ENCODE measurements at regions not wholly inside any gene's neighbourhood (a gene's known extent, or its start where the extent isn't known, plus 50 kb on each side); places are given as distances from the start of the nearest gene placed in this dataset.

GRCh38 chr10:61338146-61338545 lies 115.0 kb downstream of the TMEM26 start:
- H3K4me3 ChIP-seq (ENCODE audit: low read depth in 1 of 3, low read length in 3 of 3) = no peak overlapping the region
- H3K4me1 ChIP-seq (ENCODE audit: control insufficient read depth in 3 of 3, insufficient read depth in 2 of 3, low read depth in 1 of 3, low read length in 2 of 3) = no peaks in the 10 kb centered on the region
- FAIRE-seq (no peak), DNase-seq (no peak)
- H3K27me3 ChIP-seq (ENCODE audit: control insufficient read depth in 3 of 3, insufficient read depth in 3 of 3, low read length in 3 of 3) = no peaks in the 10 kb centered on the region
- H3K9me3 ChIP-seq (ENCODE audit: control insufficient read depth in 2 of 2, insufficient read depth in 1 of 2, low read depth in 1 of 2, low read length in 1 of 2) = no peaks in the 10 kb centered on the region
- H3K27ac ChIP-seq (ENCODE audit: low read depth in 1 of 3, low read length in 2 of 3) = no peak overlapping the region
- 89 to 94% (median 90%) methylated on average over 1 of the region's 1 CpG for WGBS, 3 donors
- no peaks in the 10 kb centered on the region for H3K36me3 ChIP-seq (ENCODE audit: control insufficient read depth in 3 of 3, insufficient read depth in 2 of 3, low read depth in 1 of 3, low read length in 3 of 3)

DNA sequence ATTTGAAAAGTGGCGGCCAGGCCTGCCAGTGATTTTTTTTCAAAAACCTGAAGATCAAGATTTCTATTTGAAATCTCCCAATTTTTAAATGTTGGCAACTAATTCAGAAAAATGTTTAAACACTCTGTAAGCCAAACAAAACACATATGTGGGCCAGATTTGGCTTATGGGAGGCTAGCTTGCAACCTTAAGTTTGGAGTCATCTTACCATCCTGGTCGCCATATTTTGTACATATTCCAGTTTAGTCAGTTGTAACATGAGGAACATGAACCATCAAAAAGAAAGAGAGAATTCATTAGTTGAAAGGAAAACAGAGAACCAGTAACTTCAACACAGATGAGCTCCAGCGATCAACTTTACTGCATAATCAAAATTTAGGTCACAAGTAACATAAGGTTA lies 115.4 kb downstream of the TMEM26 start:
- Histone ChIP-seq H3K27me3 (ENCODE audit: control insufficient read depth in 3 of 3, insufficient read depth in 3 of 3, low read length in 3 of 3) (no peaks in the 10 kb centered on the region), H3K4me3 (ENCODE audit: low read depth in 1 of 3, low read length in 3 of 3) (no peak overlapping the region), H3K4me1 (ENCODE audit: control insufficient read depth in 3 of 3, insufficient read depth in 2 of 3, low read depth in 1 of 3, low read length in 2 of 3) (no peaks in the 10 kb centered on the region), H3K27ac (ENCODE audit: low read depth in 1 of 3, low read length in 2 of 3) (no peak overlapping the region), H3K9me3 (ENCODE audit: control insufficient read depth in 2 of 2, insufficient read depth in 1 of 2, low read depth in 1 of 2, low read length in 1 of 2) (no peaks in the 10 kb centered on the region), H3K36me3 (ENCODE audit: control insufficient read depth in 3 of 3, insufficient read depth in 2 of 3, low read depth in 1 of 3, low read length in 3 of 3) (no peaks in the 10 kb centered on the region)
- DNase-seq = no peak
- 90 to 93% (median 90%) methylated on average over 3 of the region's 3 CpGs for WGBS, 3 donors
- FAIRE-seq = no peak

- Histone ChIP-seq H3K4me3 (ENCODE audit: low read depth in 1 of 3, low read length in 3 of 3) (no peak overlapping the region), H3K4me1 (ENCODE audit: control insufficient read depth in 3 of 3, insufficient read depth in 2 of 3, low read depth in 1 of 3, low read length in 2 of 3) (no peaks in the 10 kb centered on the region), H3K9me3 (ENCODE audit: control insufficient read depth in 2 of 2, insufficient read depth in 1 of 2, low read depth in 1 of 2, low read length in 1 of 2) (no peaks in the 10 kb centered on the region), H3K27ac (ENCODE audit: low read depth in 1 of 3, low read length in 2 of 3) (no peak overlapping the region), H3K36me3 (ENCODE audit: control insufficient read depth in 3 of 3, insufficient read depth in 2 of 3, low read depth in 1 of 3, low read length in 3 of 3) (no peaks in the 10 kb centered on the region), H3K27me3 (ENCODE audit: control insufficient read depth in 3 of 3, insufficient read depth in 3 of 3, low read length in 3 of 3) (no peaks in the 10 kb centered on the region)
- WGBS, 3 donors = 80 to 90% (median 87%) methylated on average over 4 of the region's 4 CpGs
- DNase-seq (no peak), FAIRE-seq (no peak)
Observed at GRCh38 chr10:61336831-61337230, 116.3 kb downstream of the TMEM26 start.

GRCh38 chr10:61335359-61335758 lies 117.8 kb downstream of the TMEM26 start:
- no peak for FAIRE-seq
- Histone ChIP-seq H3K9me3 (ENCODE audit: control insufficient read depth in 2 of 2, insufficient read depth in 1 of 2, low read depth in 1 of 2, low read length in 1 of 2) (no peaks in the 10 kb centered on the region), H3K27me3 (ENCODE audit: control insufficient read depth in 3 of 3, insufficient read depth in 3 of 3, low read length in 3 of 3) (no peaks in the 10 kb centered on the region)

GRCh38 chr10:61332581-61332980 lies 120.6 kb downstream of the TMEM26 start:
- no peak overlapping the region for H3K4me3 ChIP-seq (ENCODE audit: low read depth in 1 of 3, low read length in 3 of 3)
- no peaks in the 10 kb centered on the region for H3K9me3 ChIP-seq (ENCODE audit: control insufficient read depth in 2 of 2, insufficient read depth in 1 of 2, low read depth in 1 of 2, low read length in 1 of 2)
- no peak overlapping the region for H3K27ac ChIP-seq (ENCODE audit: low read depth in 1 of 3, low read length in 2 of 3)
- no peaks in the 10 kb centered on the region for H3K36me3 ChIP-seq (ENCODE audit: control insufficient read depth in 3 of 3, insufficient read depth in 2 of 3, low read depth in 1 of 3, low read length in 3 of 3)
- H3K4me1 ChIP-seq (ENCODE audit: control insufficient read depth in 3 of 3, insufficient read depth in 2 of 3, low read depth in 1 of 3, low read length in 2 of 3) = no peaks in the 10 kb centered on the region
- FAIRE-seq (no peak), DNase-seq (no peak)
- 28 to 60% (median 51%) methylated on average over 4 of the region's 4 CpGs for WGBS, 3 donors
- no peaks in the 10 kb centered on the region for H3K27me3 ChIP-seq (ENCODE audit: control insufficient read depth in 3 of 3, insufficient read depth in 3 of 3, low read length in 3 of 3)

More at GRCh38 chr10:61335359-61335758, 117.8 kb downstream of the TMEM26 start:
- Histone ChIP-seq H3K4me3 (ENCODE audit: low read depth in 1 of 3, low read length in 3 of 3) (no peak overlapping the region), H3K27ac (ENCODE audit: low read depth in 1 of 3, low read length in 2 of 3) (no peak overlapping the region), H3K36me3 (ENCODE audit: control insufficient read depth in 3 of 3, insufficient read depth in 2 of 3, low read depth in 1 of 3, low read length in 3 of 3) (no peaks in the 10 kb centered on the region), H3K4me1 (ENCODE audit: control insufficient read depth in 3 of 3, insufficient read depth in 2 of 3, low read depth in 1 of 3, low read length in 2 of 3) (no peaks in the 10 kb centered on the region)
- no peak for DNase-seq

DNA sequence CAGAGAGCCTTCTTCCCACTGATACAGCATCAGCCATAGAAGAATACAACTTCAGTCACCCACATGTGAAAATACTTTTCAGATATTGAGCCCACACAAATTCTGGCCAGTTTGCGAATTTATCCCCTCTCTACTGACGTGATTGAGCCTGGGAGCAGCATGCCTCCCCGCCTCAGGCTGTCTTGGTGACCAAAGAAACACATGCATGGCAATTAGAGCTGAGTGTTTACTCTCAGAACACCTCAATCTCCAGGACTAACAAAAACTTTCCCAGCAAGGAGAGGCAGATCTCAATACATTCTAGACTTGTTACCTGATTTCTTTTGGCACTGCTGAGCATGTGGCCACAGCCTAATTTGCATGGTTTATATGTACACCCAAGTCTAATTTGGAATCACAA lies 122.5 kb downstream of the TMEM26 start:
- Histone ChIP-seq H3K4me3 (ENCODE audit: low read depth in 1 of 3, low read length in 3 of 3) (no peak overlapping the region), H3K4me1 (ENCODE audit: control insufficient read depth in 3 of 3, insufficient read depth in 2 of 3, low read depth in 1 of 3, low read length in 2 of 3) (no peaks in the 10 kb centered on the region), H3K36me3 (ENCODE audit: control insufficient read depth in 3 of 3, insufficient read depth in 2 of 3, low read depth in 1 of 3, low read length in 3 of 3) (no peaks in the 10 kb centered on the region), H3K27ac (ENCODE audit: low read depth in 1 of 3, low read length in 2 of 3) (no peak overlapping the region), H3K9me3 (ENCODE audit: control insufficient read depth in 2 of 2, insufficient read depth in 1 of 2, low read depth in 1 of 2, low read length in 1 of 2) (no peaks in the 10 kb centered on the region), H3K27me3 (ENCODE audit: control insufficient read depth in 3 of 3, insufficient read depth in 3 of 3, low read length in 3 of 3) (no peaks in the 10 kb centered on the region)
- DNase-seq (no peak), FAIRE-seq (no peak)
- 45 to 73% (median 48%) methylated on average over 3 of the region's 3 CpGs for WGBS, 3 donors

DNA sequence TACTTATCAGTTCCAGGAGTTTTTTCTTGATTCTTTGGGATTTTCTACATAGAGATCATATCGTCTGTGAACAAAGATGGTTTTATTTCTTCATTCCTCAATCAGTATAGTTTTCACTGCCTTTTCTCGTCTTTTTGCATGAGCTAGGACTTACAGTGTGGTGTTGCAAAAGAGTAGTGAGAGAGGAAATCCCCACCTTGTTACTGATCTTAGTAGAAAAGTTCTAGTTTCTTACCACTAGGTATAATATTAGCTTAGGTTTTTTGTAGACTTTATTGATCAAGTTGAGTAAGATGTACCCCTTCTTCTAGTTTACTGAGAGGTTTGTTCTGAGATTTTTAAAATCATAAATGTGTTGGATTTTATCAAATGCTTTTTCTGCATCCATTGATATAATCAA lies 123.3 kb downstream of the TMEM26 start:
- DNase-seq (no peak), FAIRE-seq (no peak)
- H3K36me3 ChIP-seq (ENCODE audit: control insufficient read depth in 3 of 3, insufficient read depth in 2 of 3, low read depth in 1 of 3, low read length in 3 of 3) = no peaks in the 10 kb centered on the region
- H3K9me3 ChIP-seq (ENCODE audit: control insufficient read depth in 2 of 2, insufficient read depth in 1 of 2, low read depth in 1 of 2, low read length in 1 of 2) = no peaks in the 10 kb centered on the region
- no peak overlapping the region for H3K27ac ChIP-seq (ENCODE audit: low read depth in 1 of 3, low read length in 2 of 3)
- H3K4me3 ChIP-seq (ENCODE audit: low read depth in 1 of 3, low read length in 3 of 3) = no peak overlapping the region
- WGBS, 3 donors = 79 to 83% (median 81%) methylated on average over 2 of the region's 2 CpGs
- no peaks in the 10 kb centered on the region for H3K4me1 ChIP-seq (ENCODE audit: control insufficient read depth in 3 of 3, insufficient read depth in 2 of 3, low read depth in 1 of 3, low read length in 2 of 3)
- H3K27me3 ChIP-seq (ENCODE audit: control insufficient read depth in 3 of 3, insufficient read depth in 3 of 3, low read length in 3 of 3) = no peaks in the 10 kb centered on the region

DNA sequence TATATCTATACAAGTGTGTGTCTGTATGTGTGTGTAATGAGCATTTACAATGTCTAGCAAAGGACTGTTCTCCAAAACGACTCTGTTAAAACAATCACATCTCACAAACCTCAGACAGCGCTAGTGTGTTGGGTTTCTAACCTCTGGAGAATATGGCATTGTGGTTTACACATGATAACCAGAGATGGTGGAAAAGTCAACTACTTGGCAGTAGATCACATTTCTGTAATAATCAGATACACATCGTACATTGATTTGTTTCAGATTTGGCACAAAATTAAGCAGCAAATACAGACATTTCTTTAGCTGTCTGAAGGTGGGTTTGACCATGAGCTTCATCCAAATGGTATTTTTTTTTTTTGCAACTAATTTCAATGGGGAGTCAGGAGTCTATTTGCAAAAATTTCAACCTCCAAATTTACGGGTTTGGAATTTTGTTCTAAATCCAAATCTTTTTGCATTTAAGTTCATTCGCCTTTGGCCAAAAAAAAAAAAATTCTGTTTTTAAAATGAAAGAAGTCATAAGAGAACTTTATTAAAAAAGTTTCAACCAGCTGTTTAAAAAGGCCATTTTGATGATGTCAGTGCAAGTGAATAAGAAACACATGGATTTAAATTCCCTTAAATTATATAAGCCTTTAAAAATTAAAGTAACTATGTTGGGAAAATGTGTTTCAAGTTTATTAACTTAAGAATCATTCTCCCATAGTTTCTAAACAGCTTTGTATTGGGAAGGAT lies 127.8 kb downstream of the TMEM26 start:
- 74 to 84% (median 77%) methylated on average over 5 of the region's 5 CpGs for WGBS, 3 donors
- Histone ChIP-seq H3K27ac (ENCODE audit: low read depth in 1 of 3, low read length in 2 of 3) (no peak overlapping the region), H3K36me3 (ENCODE audit: control insufficient read depth in 3 of 3, insufficient read depth in 2 of 3, low read depth in 1 of 3, low read length in 3 of 3) (no peaks in the 10 kb centered on the region), H3K9me3 (ENCODE audit: control insufficient read depth in 2 of 2, insufficient read depth in 1 of 2, low read depth in 1 of 2, low read length in 1 of 2) (no peaks in the 10 kb centered on the region), H3K4me1 (ENCODE audit: control insufficient read depth in 3 of 3, insufficient read depth in 2 of 3, low read depth in 1 of 3, low read length in 2 of 3) (no peaks in the 10 kb centered on the region), H3K4me3 (ENCODE audit: low read depth in 1 of 3, low read length in 3 of 3) (no peak overlapping the region), H3K27me3 (ENCODE audit: control insufficient read depth in 3 of 3, insufficient read depth in 3 of 3, low read length in 3 of 3) (no peaks in the 10 kb centered on the region)
- no peak for FAIRE-seq
- no peak for DNase-seq

- H3K9me3 ChIP-seq (ENCODE audit: control insufficient read depth in 2 of 2, insufficient read depth in 1 of 2, low read depth in 1 of 2, low read length in 1 of 2) = no peaks in the 10 kb centered on the region
- no peak overlapping the region for H3K4me3 ChIP-seq (ENCODE audit: low read depth in 1 of 3, low read length in 3 of 3)
- FAIRE-seq = no peak
- no peak overlapping the region for H3K27ac ChIP-seq (ENCODE audit: low read depth in 1 of 3, low read length in 2 of 3)
- DNase-seq = no peak
- no peaks in the 10 kb centered on the region for H3K36me3 ChIP-seq (ENCODE audit: control insufficient read depth in 3 of 3, insufficient read depth in 2 of 3, low read depth in 1 of 3, low read length in 3 of 3)
- no peaks in the 10 kb centered on the region for H3K4me1 ChIP-seq (ENCODE audit: control insufficient read depth in 3 of 3, insufficient read depth in 2 of 3, low read depth in 1 of 3, low read length in 2 of 3)
- H3K27me3 ChIP-seq (ENCODE audit: control insufficient read depth in 3 of 3, insufficient read depth in 3 of 3, low read length in 3 of 3) = no peaks in the 10 kb centered on the region
Observed at GRCh38 chr10:61323726-61324125, 129.5 kb downstream of the TMEM26 start.

Measured in small intestine (tissue), 7 donors.